ENCODE measurements at regions not wholly inside any gene's neighbourhood (a gene's known extent, or its start where the extent isn't known, plus 50 kb on each side); places are given as distances from the start of the nearest gene placed in this dataset.
A peak's percentile ranks its signal among the peaks of the same experiment; 100 is the strongest.
"Not testable (repeated sequence)": the region's sequence is repeated elsewhere in the genome, so short reads cannot be mapped to it uniquely, and the experiment has no call there.

DNA sequence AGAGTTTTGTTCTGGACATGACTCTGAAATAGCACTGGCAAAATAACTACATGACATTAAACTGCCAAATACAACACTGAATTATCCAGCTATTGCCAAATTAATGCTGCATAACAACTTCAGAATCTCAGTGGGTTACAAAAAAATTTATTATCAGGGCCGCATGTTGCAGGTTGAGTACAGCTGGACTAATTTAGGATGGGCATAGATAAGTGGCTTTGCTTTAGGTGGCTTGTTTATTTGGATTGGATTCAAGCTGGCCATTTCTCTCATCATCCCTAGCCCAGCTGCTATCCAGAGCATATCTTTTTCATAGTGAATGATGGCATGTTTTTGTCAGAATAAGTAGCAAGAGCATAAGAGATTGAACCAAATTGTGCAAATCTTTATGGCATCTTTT is 1277.1 kb downstream of the REEP3 start:
- TF ChIP-seq JUND (IDR thresholded peaks at IDR 0.05; ENCODE audit: low read depth): no peak
- in situ Hi-C loops (cut with HindIII; ENCODE audit: low pct_unique_long_range_greater_than_20kb, low sequenced_read_pairs): no loop called here
- DNase-seq (ENCODE audit: low read depth in 1 of 2, low spot score in 1 of 2): no peak

DNA sequence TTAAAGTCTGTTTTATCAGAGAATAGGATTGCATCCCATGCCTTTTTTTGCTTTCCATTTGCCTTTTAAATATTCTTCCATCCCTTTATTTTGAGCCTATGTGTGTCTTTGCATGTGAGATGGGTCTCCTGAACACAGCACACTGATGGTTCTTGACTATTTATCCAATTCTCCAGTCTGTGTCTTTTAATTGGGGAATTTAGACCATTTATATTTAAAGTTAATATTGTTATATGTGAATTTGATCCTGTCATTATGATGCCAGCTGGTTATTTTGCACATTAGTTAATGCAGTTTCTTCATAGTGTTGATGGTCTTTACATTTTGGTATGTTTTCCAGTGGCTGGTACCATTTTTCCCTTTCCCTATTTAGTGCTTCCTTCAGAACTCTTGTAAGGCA is 1287.0 kb downstream of the REEP3 start:
- DNase-seq (ENCODE audit: low read depth in 1 of 2, low spot score in 1 of 2); in situ Hi-C loops (cut with HindIII; ENCODE audit: low pct_unique_long_range_greater_than_20kb, low sequenced_read_pairs): not testable (repeated sequence)

DNA sequence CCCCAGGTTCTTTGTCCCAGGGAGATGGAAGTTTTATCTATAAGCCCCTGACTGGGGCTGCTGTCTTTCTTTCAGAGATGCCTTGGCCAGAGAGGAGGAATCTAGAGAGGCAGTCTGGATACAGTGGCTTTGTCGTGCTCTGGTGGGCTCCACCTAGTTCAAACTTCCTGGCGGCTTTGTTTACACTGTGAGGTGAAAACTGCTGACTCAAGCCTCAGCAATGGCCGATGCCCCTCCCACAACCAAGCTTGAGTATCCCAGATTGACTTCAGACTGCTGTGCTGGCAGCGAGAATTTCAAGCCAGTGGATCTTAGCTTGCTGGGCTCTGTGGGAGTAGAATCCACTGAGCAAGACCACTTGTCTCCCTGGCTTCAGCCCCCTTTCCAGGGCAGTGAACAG is 1288.8 kb downstream of the REEP3 start:
- in situ Hi-C loops (cut with HindIII; ENCODE audit: low pct_unique_long_range_greater_than_20kb, low sequenced_read_pairs): not testable (repeated sequence)
- peak in 1 of 2 experiments; percentile 41 for DNase-seq (ENCODE audit: low read depth in 1 of 2, low spot score in 1 of 2)

DNA sequence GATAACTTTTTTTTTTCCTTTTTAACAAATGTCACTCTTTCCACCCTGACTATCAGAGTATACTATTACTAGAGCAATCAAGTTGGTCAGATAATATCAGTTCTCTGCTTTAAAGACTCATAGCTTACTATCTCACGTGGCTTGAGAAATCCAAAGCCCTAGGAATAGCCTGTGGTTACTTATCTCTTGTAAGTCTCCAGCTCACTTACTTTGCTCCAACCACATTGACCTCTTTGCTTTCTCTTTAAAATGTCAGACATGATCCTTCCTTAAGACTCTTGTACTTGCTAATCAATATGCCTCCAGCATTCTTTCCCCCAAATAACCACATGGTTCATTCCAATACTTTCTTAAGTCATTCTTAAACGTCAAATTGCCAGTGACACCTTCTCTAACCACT is 1292.2 kb downstream of the REEP3 start:
- TF ChIP-seq JUND (IDR thresholded peaks at IDR 0.05; ENCODE audit: low read depth): no peak
- in situ Hi-C loops (cut with HindIII; ENCODE audit: low pct_unique_long_range_greater_than_20kb, low sequenced_read_pairs): no loop called here
- no peak for DNase-seq (ENCODE audit: low read depth in 1 of 2, low spot score in 1 of 2)

DNA sequence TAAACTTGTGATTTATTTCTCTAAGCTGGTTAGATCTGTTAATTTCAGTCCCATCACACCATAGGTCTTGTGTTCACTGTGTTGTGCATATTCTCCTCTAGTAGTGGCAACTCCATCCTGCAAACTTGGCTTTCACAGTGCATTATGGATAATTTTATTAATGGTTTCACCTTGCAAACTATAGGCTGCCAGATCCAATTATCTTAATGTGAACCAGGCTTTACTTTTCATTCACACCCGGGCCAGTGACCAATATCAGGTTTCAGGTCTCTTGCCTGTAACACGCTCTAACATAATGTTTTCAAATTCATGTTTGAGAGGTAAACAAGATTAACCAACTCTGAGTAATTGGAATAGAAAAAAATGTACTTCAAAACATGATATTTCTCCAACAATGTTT is 1293.0 kb downstream of the REEP3 start:
- no peak for TF ChIP-seq JUND (IDR thresholded peaks at IDR 0.05; ENCODE audit: low read depth)
- no peak for DNase-seq (ENCODE audit: low read depth in 1 of 2, low spot score in 1 of 2)
- in situ Hi-C loops (cut with HindIII; ENCODE audit: low pct_unique_long_range_greater_than_20kb, low sequenced_read_pairs): no loop called here

DNA sequence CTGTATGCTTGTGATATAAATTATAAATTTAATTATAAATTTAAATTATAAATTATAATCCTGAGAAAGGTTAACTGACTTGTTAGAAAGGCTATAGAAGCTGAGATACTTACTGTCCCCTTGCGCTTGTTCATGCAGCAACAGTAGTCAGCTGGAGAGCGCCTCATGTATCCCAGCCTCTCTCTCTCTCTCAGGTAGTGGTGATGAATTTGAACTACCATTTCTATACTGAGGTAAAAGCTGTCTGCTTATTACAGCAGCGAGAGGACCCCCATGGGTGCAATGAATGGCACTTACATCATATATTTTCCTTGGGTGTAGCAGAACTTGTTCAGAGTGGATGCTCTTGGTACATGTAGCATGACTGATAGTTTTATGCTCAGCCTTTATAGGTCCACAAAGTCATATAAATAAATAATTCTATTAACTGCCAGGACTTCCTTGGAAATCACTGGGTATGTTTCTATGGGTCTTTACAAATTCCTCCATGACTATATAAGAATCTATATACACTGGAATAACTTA is 1308.7 kb downstream of the REEP3 start:
- in situ Hi-C loops (cut with HindIII; ENCODE audit: low pct_unique_long_range_greater_than_20kb, low sequenced_read_pairs): no loop called here
- no peak for DNase-seq (ENCODE audit: low read depth in 1 of 2, low spot score in 1 of 2)
- TF ChIP-seq JUND (IDR thresholded peaks at IDR 0.05; ENCODE audit: low read depth): no peak

DNA sequence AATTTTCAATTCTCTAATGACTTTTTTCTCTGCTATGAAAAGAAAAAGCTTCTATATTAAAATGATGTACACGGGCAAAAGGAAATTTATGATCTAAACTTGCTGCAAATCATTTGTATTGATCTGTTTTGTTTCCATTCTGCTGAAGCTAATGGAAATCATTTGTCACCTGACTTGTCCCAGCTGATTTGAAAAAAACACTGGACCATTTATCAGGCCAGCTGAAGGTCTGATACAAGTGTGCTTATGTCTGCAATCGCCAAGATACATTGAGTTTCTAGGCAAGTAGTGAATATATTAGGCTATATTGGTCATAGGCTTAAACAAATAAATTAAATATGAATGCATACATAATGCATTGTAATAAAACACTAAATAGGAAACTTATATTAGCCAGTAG is 1309.7 kb downstream of the REEP3 start:
- no peak for DNase-seq (ENCODE audit: low read depth in 1 of 2, low spot score in 1 of 2)
- no peak for TF ChIP-seq JUND (IDR thresholded peaks at IDR 0.05; ENCODE audit: low read depth)
- in situ Hi-C loops (cut with HindIII; ENCODE audit: low pct_unique_long_range_greater_than_20kb, low sequenced_read_pairs): no loop called here

DNA sequence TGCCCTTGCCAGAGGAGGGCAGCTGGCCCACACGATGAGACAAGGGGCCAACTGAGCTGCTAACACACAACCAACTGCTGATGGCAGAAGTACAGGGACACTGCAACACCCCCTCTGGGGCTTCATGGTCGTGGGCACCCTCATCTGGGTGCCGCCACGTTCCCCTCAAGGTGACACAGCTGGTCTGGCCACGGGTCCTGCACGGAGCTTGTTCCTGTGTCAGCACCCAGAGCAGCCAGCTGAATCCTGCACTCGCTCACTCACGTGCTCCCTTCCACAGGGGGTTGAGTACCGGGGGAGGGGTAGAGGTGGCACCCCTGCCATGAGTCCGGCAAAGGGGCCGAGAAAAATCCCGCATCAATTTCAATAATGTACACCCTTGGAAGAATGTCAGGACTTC is 1319.1 kb downstream of the REEP3 start:
- in situ Hi-C loops (cut with HindIII; ENCODE audit: low pct_unique_long_range_greater_than_20kb, low sequenced_read_pairs): no loop called here
- TF ChIP-seq JUND (IDR thresholded peaks at IDR 0.05; ENCODE audit: low read depth): no peak
- DNase-seq (ENCODE audit: low read depth in 1 of 2, low spot score in 1 of 2): no peak

DNA sequence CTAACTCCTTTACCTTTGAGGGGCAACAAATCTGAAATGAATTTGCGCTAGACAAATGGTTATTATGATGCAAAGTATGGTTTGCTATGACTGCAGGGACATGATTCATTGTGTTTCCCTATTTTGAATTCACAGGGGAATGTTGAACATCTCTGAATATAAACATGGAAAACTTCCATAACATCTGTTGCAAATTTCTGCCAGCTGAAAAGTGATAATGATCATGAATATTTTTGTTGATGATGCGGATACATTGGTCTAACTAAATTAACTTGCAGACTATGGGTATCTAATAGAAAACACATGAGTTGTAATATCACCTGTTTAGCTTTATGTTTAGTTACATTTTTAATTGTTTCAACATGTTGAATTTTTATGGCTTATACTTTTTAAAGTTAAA is 1325.5 kb downstream of the REEP3 start:
- TF ChIP-seq JUND (IDR thresholded peaks at IDR 0.05; ENCODE audit: low read depth): no peak
- DNase-seq (ENCODE audit: low read depth in 1 of 2, low spot score in 1 of 2): no peak
- in situ Hi-C loops (cut with HindIII; ENCODE audit: low pct_unique_long_range_greater_than_20kb, low sequenced_read_pairs): no loop called here

DNA sequence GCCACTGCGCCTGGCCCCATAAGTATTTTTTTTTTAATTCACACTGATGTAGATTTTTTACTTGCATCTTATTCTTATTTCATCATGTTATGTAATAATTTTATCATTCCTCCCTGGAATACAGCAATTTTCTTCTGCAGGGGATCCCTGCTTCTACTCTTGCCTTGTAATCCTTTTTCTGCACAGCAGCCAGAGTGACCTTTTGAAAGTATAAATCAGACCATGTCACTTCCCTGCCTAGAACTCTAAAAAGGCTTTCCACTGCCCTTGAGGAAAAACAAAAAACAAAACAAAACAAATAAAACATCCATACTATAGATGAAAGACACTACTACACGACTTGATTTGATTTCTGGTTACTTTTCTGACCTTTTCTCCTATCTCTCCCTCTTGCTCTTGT is 1334.7 kb downstream of the REEP3 start:
- no peak for DNase-seq (ENCODE audit: low read depth in 1 of 2, low spot score in 1 of 2)
- in situ Hi-C loops (cut with HindIII; ENCODE audit: low pct_unique_long_range_greater_than_20kb, low sequenced_read_pairs): no loop called here
- TF ChIP-seq JUND (IDR thresholded peaks at IDR 0.05; ENCODE audit: low read depth): no peak

DNA sequence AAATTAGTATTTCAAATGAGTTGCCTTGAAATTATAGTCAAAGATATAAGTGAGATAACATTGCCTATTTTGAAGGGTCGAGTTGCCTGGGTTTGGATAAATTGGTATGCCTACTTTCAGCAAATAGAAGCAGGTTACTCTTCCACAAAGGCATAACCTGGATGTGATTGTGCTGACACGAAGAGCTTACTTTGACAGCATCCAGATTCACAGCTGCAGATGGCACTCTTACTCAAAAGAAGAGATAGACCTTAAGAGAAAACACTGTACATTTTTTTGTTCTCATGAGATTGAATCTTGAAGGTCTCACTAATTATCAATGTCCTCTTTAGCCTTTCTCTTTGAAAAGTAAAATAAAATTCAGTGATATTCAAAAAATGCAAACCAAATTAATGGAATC is 1338.7 kb downstream of the REEP3 start:
- in situ Hi-C loops (cut with HindIII; ENCODE audit: low pct_unique_long_range_greater_than_20kb, low sequenced_read_pairs): no loop called here
- DNase-seq (ENCODE audit: low read depth in 1 of 2, low spot score in 1 of 2): peak in 1 of 2 experiments; percentile 43
- no peak for TF ChIP-seq JUND (IDR thresholded peaks at IDR 0.05; ENCODE audit: low read depth)

DNA sequence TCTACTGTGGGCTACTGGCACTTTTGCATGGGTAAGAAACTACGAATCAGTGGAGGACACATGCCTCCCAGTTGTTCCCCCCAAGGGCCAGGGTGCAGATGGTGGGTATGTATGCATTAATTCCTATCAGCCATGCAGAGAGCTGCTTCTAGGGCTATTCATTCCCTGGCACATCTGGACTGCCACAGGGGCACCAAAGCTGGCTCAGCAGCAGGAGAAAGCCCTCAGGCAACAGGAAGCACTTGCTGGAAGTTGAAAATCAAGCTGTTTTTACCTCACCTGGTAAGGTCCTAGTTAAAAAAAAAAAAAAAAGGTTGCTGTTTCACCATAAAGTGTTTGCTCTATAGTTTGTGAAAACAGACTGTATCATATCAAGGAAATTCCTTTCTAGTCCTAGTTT is 1342.6 kb downstream of the REEP3 start:
- in situ Hi-C loops (cut with HindIII; ENCODE audit: low pct_unique_long_range_greater_than_20kb, low sequenced_read_pairs): no loop called here
- peak in 1 of 2 experiments; percentile 31 for DNase-seq (ENCODE audit: low read depth in 1 of 2, low spot score in 1 of 2)
- TF ChIP-seq JUND (IDR thresholded peaks at IDR 0.05; ENCODE audit: low read depth): no peak

DNA sequence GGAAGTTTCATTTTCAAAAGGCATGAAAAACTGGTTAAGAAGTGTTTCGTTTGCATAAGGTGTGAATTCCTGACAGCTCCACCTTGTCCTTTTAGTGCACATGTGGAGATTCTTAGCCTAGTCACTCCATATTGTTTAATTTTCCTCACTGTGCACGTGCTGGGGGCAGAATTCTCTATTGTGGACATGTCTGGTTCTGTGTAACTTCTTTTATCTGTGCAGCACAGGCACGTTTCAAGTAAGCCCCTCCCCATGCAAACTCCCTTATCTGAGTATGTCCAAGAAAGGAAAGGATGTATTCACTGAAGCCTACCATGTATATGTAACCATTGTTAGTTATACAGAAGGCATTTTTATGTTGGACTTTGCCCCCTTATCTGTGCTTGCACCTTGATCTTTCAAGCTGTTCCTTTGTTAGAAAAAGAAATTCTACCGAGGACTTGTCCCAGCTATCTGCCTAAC is 1346.3 kb downstream of the REEP3 start:
- in situ Hi-C loops (cut with HindIII; ENCODE audit: low pct_unique_long_range_greater_than_20kb, low sequenced_read_pairs): no loop called here
- TF ChIP-seq JUND (IDR thresholded peaks at IDR 0.05; ENCODE audit: low read depth): no peak
- no peak for DNase-seq (ENCODE audit: low read depth in 1 of 2, low spot score in 1 of 2)

DNA sequence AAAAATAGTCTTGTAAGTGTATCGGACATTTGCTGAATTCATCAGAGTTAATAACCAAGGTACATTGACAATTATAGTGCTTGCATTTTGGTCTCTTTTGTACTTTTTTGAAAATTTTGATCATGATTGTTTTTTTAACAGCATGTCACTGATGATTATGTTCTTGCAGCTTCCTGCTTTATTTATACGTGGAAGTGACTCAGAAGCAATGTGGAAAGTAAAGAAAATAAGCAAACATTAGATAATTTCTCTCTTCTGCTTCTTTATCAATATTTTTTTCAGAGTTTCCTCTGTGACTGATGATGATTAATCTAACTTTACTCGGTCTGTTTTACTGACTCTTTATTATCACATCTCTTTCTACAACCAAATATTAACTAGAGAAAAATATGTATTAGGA is 1351.9 kb downstream of the REEP3 start:
- no peak for TF ChIP-seq JUND (IDR thresholded peaks at IDR 0.05; ENCODE audit: low read depth)
- in situ Hi-C loops (cut with HindIII; ENCODE audit: low pct_unique_long_range_greater_than_20kb, low sequenced_read_pairs): no loop called here
- DNase-seq (ENCODE audit: low read depth in 1 of 2, low spot score in 1 of 2): no peak
